ENCODE measurements at regions not wholly inside any gene's neighbourhood (a gene's known extent, or its start where the extent isn't known, plus 50 kb on each side); places are given as distances from the start of the nearest gene placed in this dataset.
A peak's percentile ranks its signal among the peaks of the same experiment; 100 is the strongest.
"Not testable (repeated sequence)": the region's sequence is repeated elsewhere in the genome, so short reads cannot be mapped to it uniquely, and the experiment has no call there.

DNA sequence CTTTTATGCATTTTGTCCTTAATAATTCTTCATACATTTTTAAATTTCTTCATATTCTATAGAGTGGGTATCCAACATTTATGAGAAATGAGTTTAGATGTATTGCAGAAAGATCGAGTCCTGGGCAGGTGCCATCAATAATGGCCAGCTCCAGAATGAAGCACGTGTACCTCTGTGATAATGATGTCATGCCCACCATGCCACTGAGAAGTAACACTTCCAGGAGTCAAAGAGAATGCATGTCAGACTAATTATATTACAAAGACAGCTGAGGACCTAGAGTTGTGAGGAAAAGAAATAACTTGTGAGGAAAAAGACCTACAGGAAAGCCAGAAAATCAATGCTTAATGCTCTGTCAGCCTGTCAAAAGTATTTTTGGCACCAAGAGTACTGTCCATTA, 157.4 kb upstream of the P2RY1 start:
- Histone ChIP-seq H3K4me1 (ENCODE audit: insufficient read depth, insufficient read length) (no peaks in the 10 kb centered on the region), H3K36me3 (ENCODE audit: insufficient read depth, insufficient read length, low read length) (no peaks in the 10 kb centered on the region), H3K27me3 (ENCODE audit: insufficient read depth, insufficient read length) (no peaks in the 10 kb centered on the region), H3K4me3 (ENCODE audit: insufficient read length, low read depth) (no peak overlapping the region), H3K9ac (ENCODE audit: insufficient read length, low read depth) (no peak overlapping the region), H3K9me3 (ENCODE audit: insufficient read depth, low read length) (no peaks in the 10 kb centered on the region)
- no peak for TF ChIP-seq SUZ12 (IDR thresholded peaks at IDR 0.05; ENCODE audit: extremely low read depth, insufficient read depth, insufficient read length)
- TF ChIP-seq YY1 (IDR thresholded peaks at IDR 0.05; ENCODE audit: insufficient read depth, insufficient read length): no peak
- TF ChIP-seq ZNF274 (IDR thresholded peaks at IDR 0.05; ENCODE audit: low read depth, low read length): no peak
- no peak for DNase-seq (ENCODE audit: low read depth, low spot score)

DNA sequence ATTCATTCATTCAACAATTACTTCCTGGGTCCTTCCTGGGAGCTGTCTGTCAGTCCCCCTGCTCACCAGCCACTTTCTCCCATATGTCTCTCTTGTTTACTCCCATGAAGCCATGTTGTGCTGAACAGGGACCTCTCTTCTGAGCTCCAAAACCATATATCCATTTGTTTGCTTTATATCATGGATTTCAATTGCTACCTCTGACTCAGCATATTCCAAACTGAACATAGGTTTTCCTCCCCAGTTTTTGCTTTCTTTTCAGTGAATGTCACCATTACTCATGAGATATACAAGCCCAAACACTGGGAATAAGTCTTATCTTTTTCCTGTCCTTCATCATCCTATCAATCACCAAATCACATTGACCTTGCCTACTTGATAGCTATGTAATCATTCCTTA, 152.5 kb upstream of the P2RY1 start:
- Histone ChIP-seq H3K36me3 (ENCODE audit: insufficient read depth, insufficient read length, low read length) (no peaks in the 10 kb centered on the region), H3K4me3 (ENCODE audit: insufficient read length, low read depth) (no peak overlapping the region), H3K9me3 (ENCODE audit: insufficient read depth, low read length) (peaks cover 16% of the 10 kb centered on the region; the same call in 1 of the 2 replicates), H3K9ac (ENCODE audit: insufficient read length, low read depth) (no peak overlapping the region), H3K4me1 (ENCODE audit: insufficient read depth, insufficient read length) (no peaks in the 10 kb centered on the region), H3K27me3 (ENCODE audit: insufficient read depth, insufficient read length) (no peaks in the 10 kb centered on the region)
- DNase-seq (ENCODE audit: low read depth, low spot score): no peak
- TF ChIP-seq ZNF274 (IDR thresholded peaks at IDR 0.05; ENCODE audit: low read depth, low read length) (no peak), YY1 (IDR thresholded peaks at IDR 0.05; ENCODE audit: insufficient read depth, insufficient read length) (no peak), SUZ12 (IDR thresholded peaks at IDR 0.05; ENCODE audit: extremely low read depth, insufficient read depth, insufficient read length) (no peak)

GRCh38 chr3:152683521-152683999, 151.4 kb upstream of the P2RY1 start:
- H3K9ac ChIP-seq (ENCODE audit: insufficient read length, low read depth): no peak overlapping the region
- no peak for TF ChIP-seq YY1 (IDR thresholded peaks at IDR 0.05; ENCODE audit: insufficient read depth, insufficient read length)
- no peak for TF ChIP-seq ZNF274 (IDR thresholded peaks at IDR 0.05; ENCODE audit: low read depth, low read length)
- no peak for TF ChIP-seq SUZ12 (IDR thresholded peaks at IDR 0.05; ENCODE audit: extremely low read depth, insufficient read depth, insufficient read length)
- no peaks in the 10 kb centered on the region for H3K27me3 ChIP-seq (ENCODE audit: insufficient read depth, insufficient read length)
- no peak for DNase-seq (ENCODE audit: low read depth, low spot score)
- H3K4me3 ChIP-seq (ENCODE audit: insufficient read length, low read depth): no peak overlapping the region
- peaks cover 16% of the 10 kb centered on the region; the same call in 1 of the 2 replicates for H3K9me3 ChIP-seq (ENCODE audit: insufficient read depth, low read length)
- H3K4me1 ChIP-seq (ENCODE audit: insufficient read depth, insufficient read length): peaks cover 2% of the 10 kb centered on the region
- no peaks in the 10 kb centered on the region for H3K36me3 ChIP-seq (ENCODE audit: insufficient read depth, insufficient read length, low read length)

DNA sequence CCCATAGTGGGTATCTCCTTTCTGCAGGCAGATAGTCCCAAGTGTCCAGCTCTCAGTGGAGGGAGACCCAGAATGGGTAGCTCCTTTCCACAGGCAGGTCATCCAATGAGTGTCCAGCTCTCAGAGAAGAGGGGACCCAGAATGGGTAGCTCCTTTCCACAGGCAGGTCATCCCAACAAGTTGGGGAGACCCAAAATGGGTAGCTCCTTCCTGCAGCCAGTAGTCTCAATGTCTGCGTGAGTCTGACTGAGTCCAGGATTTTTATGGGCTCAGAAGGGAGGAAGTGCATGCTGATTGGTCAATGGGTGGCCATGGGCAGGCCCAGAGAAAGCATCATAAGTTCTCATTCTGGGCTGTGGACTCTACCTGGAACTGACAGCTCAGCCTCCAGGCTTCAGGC, 150.7 kb upstream of the P2RY1 start:
- Histone ChIP-seq H3K4me3 (ENCODE audit: insufficient read length, low read depth) (no peak overlapping the region), H3K27me3 (ENCODE audit: insufficient read depth, insufficient read length) (no peaks in the 10 kb centered on the region), H3K9ac (ENCODE audit: insufficient read length, low read depth) (no peak overlapping the region), H3K4me1 (ENCODE audit: insufficient read depth, insufficient read length) (peaks cover 2% of the 10 kb centered on the region), H3K9me3 (ENCODE audit: insufficient read depth, low read length) (peaks cover 16% of the 10 kb centered on the region; the same call in 1 of the 2 replicates), H3K36me3 (ENCODE audit: insufficient read depth, insufficient read length, low read length) (no peaks in the 10 kb centered on the region)
- no peak for DNase-seq (ENCODE audit: low read depth, low spot score)
- TF ChIP-seq SUZ12 (IDR thresholded peaks at IDR 0.05; ENCODE audit: extremely low read depth, insufficient read depth, insufficient read length): no peak
- TF ChIP-seq ZNF274 (IDR thresholded peaks at IDR 0.05; ENCODE audit: low read depth, low read length): no peak
- no peak for TF ChIP-seq YY1 (IDR thresholded peaks at IDR 0.05; ENCODE audit: insufficient read depth, insufficient read length)

- Histone ChIP-seq H3K9ac (ENCODE audit: insufficient read length, low read depth) (no peak overlapping the region), H3K4me1 (ENCODE audit: insufficient read depth, insufficient read length) (peaks cover 2% of the 10 kb centered on the region), H3K27me3 (ENCODE audit: insufficient read depth, insufficient read length) (no peaks in the 10 kb centered on the region), H3K4me3 (ENCODE audit: insufficient read length, low read depth) (no peak overlapping the region), H3K36me3 (ENCODE audit: insufficient read depth, insufficient read length, low read length) (no peaks in the 10 kb centered on the region), H3K9me3 (ENCODE audit: insufficient read depth, low read length) (peaks cover 16% of the 10 kb centered on the region; the same call in 1 of the 2 replicates)
- peak; percentile 18 for DNase-seq (ENCODE audit: low read depth, low spot score)
- TF ChIP-seq ZNF274 (IDR thresholded peaks at IDR 0.05; ENCODE audit: low read depth, low read length) (no peak), YY1 (IDR thresholded peaks at IDR 0.05; ENCODE audit: insufficient read depth, insufficient read length) (no peak), SUZ12 (IDR thresholded peaks at IDR 0.05; ENCODE audit: extremely low read depth, insufficient read depth, insufficient read length) (no peak)
Observed at GRCh38 chr3:152688313-152688712, 146.6 kb upstream of the P2RY1 start.

DNA sequence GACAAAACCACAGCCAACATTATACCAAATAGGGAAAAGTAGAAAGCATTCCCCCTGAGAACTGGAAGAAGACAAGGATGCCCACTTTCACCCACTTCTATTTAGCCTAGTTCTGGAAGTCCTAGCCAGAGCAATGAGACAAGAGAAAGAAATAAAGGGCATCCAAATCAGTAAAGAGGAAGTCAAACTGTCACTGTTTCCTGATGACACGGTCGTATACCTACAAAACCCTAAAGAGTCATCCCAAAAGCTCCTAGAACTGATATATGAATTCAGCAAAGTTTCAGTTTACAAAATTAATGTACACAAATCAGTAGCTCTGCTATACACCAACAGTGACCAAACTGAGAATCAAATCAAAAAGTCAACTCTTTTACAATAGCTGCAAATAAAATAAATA, 142.6 kb upstream of the P2RY1 start:
- not testable (repeated sequence) for H3K36me3 ChIP-seq (ENCODE audit: insufficient read depth, insufficient read length, low read length); H3K9me3 ChIP-seq (ENCODE audit: insufficient read depth, low read length); H3K4me3 ChIP-seq (ENCODE audit: insufficient read length, low read depth); H3K9ac ChIP-seq (ENCODE audit: insufficient read length, low read depth); H3K27me3 ChIP-seq (ENCODE audit: insufficient read depth, insufficient read length); DNase-seq (ENCODE audit: low read depth, low spot score); H3K4me1 ChIP-seq (ENCODE audit: insufficient read depth, insufficient read length)

DNA sequence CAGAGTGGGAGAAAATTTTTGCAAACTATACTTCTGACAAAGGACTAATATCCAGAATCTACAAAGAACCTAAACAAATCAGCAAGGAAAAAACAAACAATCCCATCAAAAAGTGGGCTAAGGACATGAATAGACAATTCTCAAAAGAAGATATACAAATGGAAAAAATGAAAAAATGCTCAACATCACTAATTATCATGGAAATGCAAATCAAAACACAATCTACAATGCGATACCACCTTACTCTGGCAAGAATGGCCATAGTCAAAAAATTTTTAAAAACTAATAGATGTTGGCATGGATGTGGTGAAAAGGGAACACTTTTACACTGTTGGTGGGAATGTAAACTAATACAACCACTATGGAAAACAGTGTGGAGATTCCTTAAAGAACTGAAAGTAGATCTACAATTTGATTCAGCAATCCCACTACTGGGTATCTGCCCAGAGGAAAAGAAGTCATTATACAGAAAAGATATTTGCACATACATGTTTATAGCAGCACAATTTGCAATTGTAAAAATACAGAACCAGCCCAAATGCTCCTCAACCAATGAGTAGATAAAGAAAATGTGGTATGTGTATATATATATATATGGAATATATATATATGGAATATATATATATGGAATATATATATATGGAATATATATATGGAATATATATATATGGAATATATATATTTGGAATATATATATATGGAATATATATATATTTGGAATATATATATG, 141.2 kb upstream of the P2RY1 start:
- not testable (repeated sequence) for H3K27me3 ChIP-seq (ENCODE audit: insufficient read depth, insufficient read length); H3K36me3 ChIP-seq (ENCODE audit: insufficient read depth, insufficient read length, low read length); H3K9ac ChIP-seq (ENCODE audit: insufficient read length, low read depth); H3K9me3 ChIP-seq (ENCODE audit: insufficient read depth, low read length); H3K4me3 ChIP-seq (ENCODE audit: insufficient read length, low read depth); H3K4me1 ChIP-seq (ENCODE audit: insufficient read depth, insufficient read length); DNase-seq (ENCODE audit: low read depth, low spot score)
